Medulla oblongata (tissue), 1 donor: ENCODE measurements at regions not wholly inside any gene's neighbourhood (a gene's known extent, or its start where the extent isn't known, plus 50 kb on each side); places are given as distances from the start of the nearest gene placed in this dataset.
"Not testable (repeated sequence)": the region's sequence is repeated elsewhere in the genome, so short reads cannot be mapped to it uniquely, and the experiment has no call there.

ENCODE experiments used
- DNase-seq: peaks from one replicate; pipeline ENCODE4 v3.0.0-alpha.2; 2015; ENCODE audit errors: extremely low spot score

- no peak for DNase-seq
Measured at GRCh38 chr6:80637312-80637711, 530.8 kb downstream of the BCKDHB start.

DNA sequence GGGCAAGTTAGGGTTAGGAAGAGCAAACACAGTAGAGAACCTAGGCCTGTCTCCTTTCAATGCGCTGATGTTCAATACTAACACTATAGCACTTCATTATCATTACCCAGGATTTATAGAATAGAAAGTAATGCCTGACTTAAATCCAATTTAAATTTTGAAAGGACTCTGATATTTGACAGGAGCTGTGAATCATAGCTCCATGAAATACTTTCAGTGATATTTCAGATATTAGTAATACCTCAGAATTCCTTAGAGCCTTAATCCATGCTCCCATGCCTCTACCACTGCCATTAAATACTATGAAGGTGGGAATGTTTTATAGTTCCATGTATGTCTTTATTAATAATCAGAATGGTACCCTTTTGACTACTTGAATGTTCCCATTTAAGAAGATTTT lies 530.2 kb downstream of the BCKDHB start:
- no peak for DNase-seq

DNA sequence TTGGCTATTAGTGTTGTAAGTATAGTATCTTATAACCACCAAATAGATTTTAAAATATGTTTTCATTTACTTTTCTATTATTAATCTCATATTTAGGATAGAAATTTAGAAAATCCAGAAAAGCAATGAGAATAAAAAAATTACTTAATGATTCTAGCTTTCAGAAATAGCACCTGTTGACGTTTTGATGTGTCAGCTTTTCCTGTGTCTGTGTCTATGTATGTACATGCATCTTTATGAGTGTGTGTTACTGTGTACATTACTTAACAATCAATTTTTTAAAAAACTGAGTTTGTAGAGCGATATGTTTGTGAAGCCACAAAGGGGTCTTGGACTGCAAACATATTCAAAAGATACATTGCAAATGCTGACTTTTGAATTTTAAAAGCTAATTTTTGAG lies 526.9 kb downstream of the BCKDHB start:
- no peak for DNase-seq

GRCh38 chr6:80625405-80625804 lies 518.9 kb downstream of the BCKDHB start:
- DNase-seq: no peak

DNA sequence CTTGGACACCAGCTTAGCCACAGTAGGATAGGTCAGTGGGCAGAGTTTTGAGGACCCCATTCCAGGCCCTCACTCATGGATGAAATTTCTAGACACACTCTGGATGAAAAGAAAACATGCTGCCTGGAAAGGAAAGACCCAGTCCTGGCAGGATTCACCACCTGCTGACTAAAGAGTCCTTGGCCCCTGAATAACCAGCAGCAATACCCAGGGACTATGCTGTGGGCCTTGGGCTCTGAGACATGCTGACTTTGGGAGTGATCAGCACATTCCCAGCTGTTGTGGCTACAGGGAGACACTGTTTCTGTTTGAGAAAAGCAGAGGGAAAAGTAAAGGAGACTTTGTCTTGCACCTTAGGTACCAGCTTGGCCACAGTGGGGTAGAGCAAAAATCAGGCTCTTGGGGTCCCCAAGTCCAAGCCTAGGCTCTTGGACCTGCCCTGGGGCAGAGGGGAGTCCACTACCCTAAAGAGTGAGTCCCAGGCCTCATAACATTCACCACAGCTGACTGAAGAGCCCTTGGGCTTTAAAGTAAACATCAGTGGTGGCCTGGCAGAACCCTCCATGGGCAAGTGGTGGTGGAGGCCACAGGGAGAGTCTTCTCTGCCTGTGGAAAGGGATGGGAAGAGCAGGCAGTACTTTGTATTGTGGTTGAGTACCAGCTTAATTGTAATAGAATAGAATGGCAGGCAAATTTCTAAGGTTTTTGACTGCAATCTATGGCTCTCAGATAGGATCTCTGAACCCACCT lies 516.8 kb downstream of the BCKDHB start:
- no peak for DNase-seq

GRCh38 chr6:80622641-80623040 lies 516.2 kb downstream of the BCKDHB start:
- peak; percentile 18 for DNase-seq

DNA sequence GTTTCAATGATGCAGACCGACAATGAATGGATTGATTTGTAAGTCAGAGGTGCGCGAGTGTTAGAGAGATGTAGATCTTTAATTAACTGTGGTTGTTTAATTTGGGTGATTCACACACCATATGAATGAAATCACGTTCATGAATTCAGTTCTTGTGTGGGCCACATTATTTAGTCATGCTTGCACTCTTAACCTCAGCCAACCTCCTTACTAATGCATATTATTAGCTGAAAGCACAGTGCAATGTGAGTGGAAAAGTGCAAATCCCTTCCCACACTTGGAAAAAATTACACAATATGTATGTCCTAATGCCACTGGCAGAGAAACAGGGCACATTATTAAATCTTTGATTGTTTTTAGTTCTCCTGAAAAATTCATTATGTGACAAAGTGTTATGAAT lies 512.5 kb downstream of the BCKDHB start:
- no peak for DNase-seq

GRCh38 chr6:80610846-80611245 lies 504.4 kb downstream of the BCKDHB start:
- no peak for DNase-seq

DNA sequence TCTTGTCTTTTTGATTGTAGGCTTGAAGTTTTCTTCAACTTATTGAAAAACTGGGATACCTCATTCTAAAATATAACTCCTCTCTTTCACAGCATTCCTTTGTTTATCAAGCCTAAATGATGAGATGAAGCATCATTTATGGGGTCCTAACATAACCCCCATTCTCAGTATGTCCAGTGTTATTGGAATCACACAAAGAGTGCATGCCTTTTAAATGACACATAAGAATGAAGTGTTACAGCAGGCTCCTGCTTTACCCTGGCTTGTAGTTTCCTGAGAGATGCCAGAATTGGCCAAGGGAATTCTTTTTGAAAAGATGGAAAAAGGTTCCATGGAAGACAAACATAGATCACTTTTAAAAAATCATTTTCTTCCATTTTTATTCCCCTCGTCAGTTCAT lies 502.4 kb downstream of the BCKDHB start:
- DNase-seq: no peak

- DNase-seq: no peak
Measured at GRCh38 chr6:80607811-80608391, 501.4 kb downstream of the BCKDHB start.

DNA sequence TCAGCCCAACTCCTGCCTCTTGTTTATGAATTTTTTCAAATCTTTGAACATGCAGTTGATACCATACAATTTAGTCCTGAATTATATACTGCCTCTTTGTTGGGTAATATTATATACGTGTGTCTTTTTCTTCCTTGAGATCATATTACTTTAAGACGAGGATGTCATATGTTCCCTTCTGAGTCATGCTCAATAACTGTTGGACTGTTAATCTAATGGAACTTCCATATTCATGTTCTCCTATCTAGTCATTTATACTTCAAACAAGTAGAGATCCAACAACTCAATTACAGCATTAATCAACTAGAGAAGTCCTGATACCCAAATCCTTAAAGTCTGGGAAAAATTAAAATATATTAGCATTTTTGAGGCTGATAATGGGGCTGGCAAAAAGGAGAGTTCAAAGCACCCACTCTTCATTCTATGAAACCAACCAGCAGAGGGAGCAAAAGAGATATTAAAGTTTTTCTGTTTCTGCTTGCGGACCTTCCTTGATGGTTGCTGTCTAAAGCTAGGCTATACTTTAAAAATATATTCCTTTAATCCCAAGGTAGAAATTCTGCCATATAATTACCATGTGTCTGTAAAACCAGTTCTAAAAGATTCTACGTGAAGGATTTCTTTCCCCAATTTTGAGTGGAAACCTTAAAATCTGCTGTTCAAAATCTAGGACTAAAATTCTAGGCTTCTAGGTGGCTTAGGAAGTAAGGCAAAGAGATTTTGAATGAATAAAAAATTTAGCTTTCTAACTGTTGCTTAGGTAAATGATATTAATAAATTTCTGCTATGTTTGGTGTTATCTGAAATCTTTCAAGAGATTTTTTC lies 498.9 kb downstream of the BCKDHB start:
- peak; percentile 69 for DNase-seq

DNA sequence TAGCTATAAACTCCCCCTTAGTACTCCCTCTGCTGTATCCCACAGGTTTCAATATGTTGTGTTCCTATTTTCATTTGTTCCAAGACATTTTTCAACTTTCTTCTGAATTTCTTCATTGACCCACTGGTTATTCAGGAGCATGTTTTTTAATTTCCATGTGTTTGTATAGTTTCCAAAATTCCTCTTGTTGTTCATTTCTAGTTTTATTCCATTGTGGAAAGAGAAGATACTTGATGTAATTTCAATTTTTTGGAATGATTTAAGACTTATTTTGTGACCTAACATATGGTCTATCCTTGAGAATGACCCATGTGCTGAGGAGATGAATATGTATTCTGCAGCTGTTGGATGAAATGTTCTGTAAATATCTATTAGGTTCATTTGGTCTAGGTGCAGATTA lies 497.2 kb downstream of the BCKDHB start:
- DNase-seq: no peak

DNA sequence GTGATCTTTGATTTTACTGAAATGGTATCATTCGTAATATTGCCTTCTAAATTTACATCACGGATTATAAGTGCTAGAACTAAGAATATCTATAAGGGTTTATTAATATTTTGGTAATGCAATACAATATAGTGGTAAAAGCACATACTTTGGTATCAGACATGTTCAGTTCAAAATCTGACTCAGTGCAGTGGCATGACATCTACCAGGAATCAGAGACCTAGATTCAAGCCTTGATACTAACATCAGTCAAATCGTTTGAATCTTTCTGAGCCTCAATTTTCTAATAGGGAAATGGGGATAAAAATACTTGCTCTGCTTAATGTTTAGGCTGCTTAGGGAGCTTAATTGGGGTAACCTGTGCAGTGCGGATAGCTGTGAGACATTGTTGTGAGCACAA lies 488.0 kb downstream of the BCKDHB start:
- no peak for DNase-seq

- DNase-seq: no peak
Measured at GRCh38 chr6:80592436-80592835, 486.0 kb downstream of the BCKDHB start.

GRCh38 chr6:80586242-80586641 lies 479.8 kb downstream of the BCKDHB start:
- DNase-seq: no peak

DNA sequence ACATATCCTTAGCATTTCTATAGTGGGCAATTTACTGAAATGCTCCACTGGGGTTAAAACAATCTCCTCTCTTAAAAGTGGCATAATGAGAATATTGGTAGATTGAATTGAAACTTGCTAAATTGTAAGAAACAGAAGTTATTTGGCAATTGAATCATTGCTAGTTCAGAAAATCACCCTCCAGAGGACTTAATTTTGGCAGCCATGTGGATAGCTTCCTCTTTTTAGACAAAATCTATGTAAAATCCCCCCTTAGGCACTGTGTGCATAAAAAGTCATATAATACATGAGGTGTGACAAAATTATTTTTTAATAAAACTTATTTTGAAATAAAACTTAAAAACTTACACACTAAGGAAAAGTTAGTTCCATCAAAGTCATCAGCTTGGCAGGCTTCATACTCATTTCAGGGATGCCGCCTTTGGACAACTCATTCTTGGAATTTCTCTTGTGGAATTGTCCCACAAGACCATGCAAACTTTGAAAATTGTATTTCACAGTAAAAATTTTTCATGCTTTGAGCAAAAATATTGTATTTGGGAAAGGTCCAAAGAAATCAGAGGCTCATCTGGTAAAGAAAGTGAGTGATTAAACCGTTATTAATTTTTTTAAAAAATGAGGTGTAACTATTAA lies 473.0 kb downstream of the BCKDHB start:
- DNase-seq: no peak

DNA sequence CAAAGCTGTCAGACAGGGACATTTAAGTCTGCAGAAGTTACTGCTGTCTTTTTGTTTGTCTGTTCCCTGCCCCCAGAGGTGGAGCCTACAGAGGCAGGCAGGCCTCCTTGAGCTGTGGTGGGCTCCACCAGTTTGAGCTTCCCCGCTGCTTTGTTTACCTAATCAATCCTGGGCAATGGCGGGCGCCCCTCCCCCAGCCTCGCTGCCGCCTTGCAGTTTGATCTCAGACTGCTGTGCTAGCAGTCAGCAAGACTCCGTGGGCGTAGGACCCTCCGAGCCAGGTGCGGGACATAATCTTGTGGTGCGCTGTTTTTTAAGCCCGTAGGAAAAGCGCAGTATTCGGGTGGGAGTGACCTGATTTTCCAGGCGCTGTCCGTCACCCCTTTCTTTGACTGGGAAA lies 466.8 kb downstream of the BCKDHB start:
- not testable (repeated sequence) for DNase-seq

DNA sequence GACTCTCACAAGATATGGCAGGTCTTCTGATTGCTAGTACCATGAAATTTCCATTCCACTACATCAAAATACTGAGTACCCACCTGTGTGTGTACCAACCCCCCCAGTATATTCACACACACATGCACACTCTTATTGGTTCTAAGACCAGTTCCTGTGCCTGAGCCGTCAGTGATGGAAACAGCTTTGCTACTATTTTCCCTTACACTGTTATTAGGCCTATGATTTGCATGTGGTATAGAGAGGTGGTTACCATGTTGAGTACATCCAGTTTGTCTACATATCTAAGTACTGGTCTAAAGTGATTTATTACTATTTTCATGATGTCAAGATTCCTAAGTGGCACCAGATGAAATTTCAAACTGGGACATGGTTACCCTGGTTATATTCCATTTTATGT lies 459.9 kb downstream of the BCKDHB start:
- no peak for DNase-seq

- DNase-seq: peak; percentile 22
Measured at GRCh38 chr6:80553071-80553740, 446.7 kb downstream of the BCKDHB start.

DNA sequence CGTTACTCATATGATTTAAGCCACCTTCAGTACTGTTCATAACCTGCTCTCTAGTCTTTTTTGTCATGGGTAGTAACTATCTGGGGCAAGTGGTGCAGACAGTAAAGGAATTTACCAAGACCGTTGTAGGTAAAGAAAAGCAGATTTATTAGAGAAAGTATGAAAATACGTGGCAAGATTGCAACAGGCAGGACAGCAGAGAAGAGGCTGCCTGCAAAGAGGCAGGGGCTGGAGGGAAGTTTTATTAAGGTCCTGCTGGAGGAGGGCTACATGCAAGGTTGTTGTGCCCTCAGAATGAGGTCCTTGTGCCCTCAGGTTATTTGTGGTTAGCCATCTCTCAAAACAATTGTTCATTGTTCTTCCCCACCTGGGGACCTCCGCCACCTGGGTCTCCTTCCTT lies 444.3 kb downstream of the BCKDHB start:
- no peak for DNase-seq

- no peak for DNase-seq
Measured at GRCh38 chr6:80550281-80550680, 443.8 kb downstream of the BCKDHB start.

GRCh38 chr6:80548532-80548931 lies 442.1 kb downstream of the BCKDHB start:
- DNase-seq: no peak
